ENCODE measurements at regions not wholly inside any gene's neighbourhood (a gene's known extent, or its start where the extent isn't known, plus 50 kb on each side); places are given as distances from the start of the nearest gene placed in this dataset.

GRCh38 chr5:143582176-143582575 lies 178.7 kb upstream of the NR3C1 start:
- Histone ChIP-seq H3K36me3 (ENCODE audit: control insufficient read depth, insufficient read depth, low read length) (no peaks in the 10 kb centered on the region), H3K4me3 (ENCODE audit: low read depth in 2 of 2, low read length in 2 of 2) (no peak overlapping the region), H3K4me1 (ENCODE audit: control insufficient read depth, insufficient read depth, low read length) (no peaks in the 10 kb centered on the region), H3K9me3 (ENCODE audit: control insufficient read depth, insufficient read depth, low read depth, low read length) (no peaks in the 10 kb centered on the region), H3K27ac (ENCODE audit: low read length) (no peak overlapping the region), H3K27me3 (ENCODE audit: control insufficient read depth, insufficient read depth, low read length) (no peaks in the 10 kb centered on the region)
- ATAC-seq = no peak
- TF ChIP-seq POLR2AphosphoS5 (IDR thresholded peaks at IDR 0.05; ENCODE audit: low read depth, low read length) (no peak), CTCF (IDR thresholded peaks at IDR 0.05) (no peak)
- BruUV-seq (replicated peaks) = no TSS peak
- DNase-seq (ENCODE audit: low read depth, low spot score) = no peak
- in situ Hi-C loops (cut with HindIII; ENCODE audit: low pct_unique_long_range_greater_than_20kb, low sequenced_read_pairs) = no loop called here
- CTCF ChIA-PET = no interaction called here
- POLR2A ChIA-PET = interaction anchor here (0.6 to 0.7 kb wide), 3 partner anchors 246 to 1161 kb away, joined by 3 to 18 read pairs (median 13); no protein-coding TSS in a partner anchor
- intact Hi-C loops (cut with micrococcal nuclease; ENCODE audit: unreplicated experiment) = no loop called here

GRCh38 chr5:143581649-143582048 lies 178.2 kb upstream of the NR3C1 start:
- no peak overlapping the region for H3K27ac ChIP-seq (ENCODE audit: low read length)
- no peaks in the 10 kb centered on the region for H3K4me1 ChIP-seq (ENCODE audit: control insufficient read depth, insufficient read depth, low read length)
- H3K9me3 ChIP-seq (ENCODE audit: control insufficient read depth, insufficient read depth, low read depth, low read length) = no peaks in the 10 kb centered on the region
- no peaks in the 10 kb centered on the region for H3K36me3 ChIP-seq (ENCODE audit: control insufficient read depth, insufficient read depth, low read length)
- no TSS peak for BruUV-seq (replicated peaks)
- TF ChIP-seq POLR2AphosphoS5 (IDR thresholded peaks at IDR 0.05; ENCODE audit: low read depth, low read length) = no peak
- no peak for DNase-seq (ENCODE audit: low read depth, low spot score)
- ATAC-seq = no peak
- in situ Hi-C loops (cut with HindIII; ENCODE audit: low pct_unique_long_range_greater_than_20kb, low sequenced_read_pairs) = no loop called here
- intact Hi-C loops (cut with micrococcal nuclease; ENCODE audit: unreplicated experiment) = no loop called here
- no peak overlapping the region for H3K4me3 ChIP-seq (ENCODE audit: low read depth in 2 of 2, low read length in 2 of 2)
- H3K27me3 ChIP-seq (ENCODE audit: control insufficient read depth, insufficient read depth, low read length) = no peaks in the 10 kb centered on the region
- CTCF ChIA-PET = no interaction called here
- POLR2A ChIA-PET = interaction anchor here (0.7 kb wide), 1 partner anchor 1161 kb away, joined by 18 read pairs; no protein-coding TSS in a partner anchor

DNA sequence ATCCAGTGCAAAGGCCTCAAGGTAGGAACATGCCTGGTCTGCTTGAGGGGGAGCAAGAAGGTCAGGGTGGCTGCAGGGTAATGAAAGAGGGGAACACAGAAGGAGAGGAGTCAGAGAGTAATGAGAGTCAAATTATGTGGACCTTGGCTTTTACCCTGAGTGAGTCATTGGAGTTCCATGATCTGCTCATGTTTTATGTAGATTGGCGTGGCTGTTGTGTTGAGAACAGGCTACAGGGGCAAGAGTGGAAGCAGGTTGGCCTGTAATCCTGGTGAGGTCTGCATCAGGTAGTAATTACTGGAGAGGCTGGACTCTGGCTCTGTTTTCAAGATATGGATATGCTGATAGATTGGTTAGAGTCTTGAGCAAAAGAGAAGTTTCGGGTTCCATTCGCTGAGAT lies 177.7 kb upstream of the NR3C1 start:
- DNase-seq (ENCODE audit: low read depth, low spot score) = no peak
- in situ Hi-C loops (cut with HindIII; ENCODE audit: low pct_unique_long_range_greater_than_20kb, low sequenced_read_pairs) (no loop called here), intact Hi-C loops (cut with micrococcal nuclease; ENCODE audit: unreplicated experiment) (no loop called here)
- CTCF ChIA-PET = no interaction called here
- no peaks in the 10 kb centered on the region for H3K9me3 ChIP-seq (ENCODE audit: control insufficient read depth, insufficient read depth, low read depth, low read length)
- no peak overlapping the region for H3K4me3 ChIP-seq (ENCODE audit: low read depth in 2 of 2, low read length in 2 of 2)
- ATAC-seq = no peak
- POLR2A ChIA-PET = no interaction called here
- no peaks in the 10 kb centered on the region for H3K4me1 ChIP-seq (ENCODE audit: control insufficient read depth, insufficient read depth, low read length)
- H3K27ac ChIP-seq (ENCODE audit: low read length) = no peak overlapping the region
- TF ChIP-seq POLR2AphosphoS5 (IDR thresholded peaks at IDR 0.05; ENCODE audit: low read depth, low read length) = no peak
- TF ChIP-seq, protein P1, sequence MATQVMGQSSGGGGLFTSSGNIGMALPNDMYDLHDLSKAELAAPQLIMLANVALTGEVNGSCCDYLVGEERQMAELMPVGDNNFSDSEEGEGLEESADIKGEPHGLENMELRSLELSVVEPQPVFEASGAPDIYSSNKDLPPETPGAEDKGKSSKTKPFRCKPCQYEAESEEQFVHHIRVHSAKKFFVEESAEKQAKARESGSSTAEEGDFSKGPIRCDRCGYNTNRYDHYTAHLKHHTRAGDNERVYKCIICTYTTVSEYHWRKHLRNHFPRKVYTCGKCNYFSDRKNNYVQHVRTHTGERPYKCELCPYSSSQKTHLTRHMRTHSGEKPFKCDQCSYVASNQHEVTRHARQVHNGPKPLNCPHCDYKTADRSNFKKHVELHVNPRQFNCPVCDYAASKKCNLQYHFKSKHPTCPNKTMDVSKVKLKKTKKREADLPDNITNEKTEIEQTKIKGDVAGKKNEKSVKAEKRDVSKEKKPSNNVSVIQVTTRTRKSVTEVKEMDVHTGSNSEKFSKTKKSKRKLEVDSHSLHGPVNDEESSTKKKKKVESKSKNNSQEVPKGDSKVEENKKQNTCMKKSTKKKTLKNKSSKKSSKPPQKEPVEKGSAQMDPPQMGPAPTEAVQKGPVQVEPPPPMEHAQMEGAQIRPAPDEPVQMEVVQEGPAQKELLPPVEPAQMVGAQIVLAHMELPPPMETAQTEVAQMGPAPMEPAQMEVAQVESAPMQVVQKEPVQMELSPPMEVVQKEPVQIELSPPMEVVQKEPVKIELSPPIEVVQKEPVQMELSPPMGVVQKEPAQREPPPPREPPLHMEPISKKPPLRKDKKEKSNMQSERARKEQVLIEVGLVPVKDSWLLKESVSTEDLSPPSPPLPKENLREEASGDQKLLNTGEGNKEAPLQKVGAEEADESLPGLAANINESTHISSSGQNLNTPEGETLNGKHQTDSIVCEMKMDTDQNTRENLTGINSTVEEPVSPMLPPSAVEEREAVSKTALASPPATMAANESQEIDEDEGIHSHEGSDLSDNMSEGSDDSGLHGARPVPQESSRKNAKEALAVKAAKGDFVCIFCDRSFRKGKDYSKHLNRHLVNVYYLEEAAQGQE (IDR thresholded peaks at IDR 0.05; ENCODE audit: insufficient read depth in 1 of 2, low read depth in 2 of 2, low read length in 1 of 2) = no peak
- TF ChIP-seq CTCF (IDR thresholded peaks at IDR 0.05) = no peak
- no peak for TF ChIP-seq SIN3A (IDR thresholded peaks at IDR 0.05; ENCODE audit: borderline replicate concordance, insufficient read depth, low read depth, low read length)
- TF ChIP-seq TCF7L2 (IDR thresholded peaks at IDR 0.05; ENCODE audit: low read depth, low read length) = no peak
- H3K27me3 ChIP-seq (ENCODE audit: control insufficient read depth, insufficient read depth, low read length) = no peaks in the 10 kb centered on the region
- BruUV-seq (replicated peaks) = no TSS peak
- H3K36me3 ChIP-seq (ENCODE audit: control insufficient read depth, insufficient read depth, low read length) = no peaks in the 10 kb centered on the region
